ENCODE measurements at regions not wholly inside any gene's neighbourhood (a gene's known extent, or its start where the extent isn't known, plus 50 kb on each side); places are given as distances from the start of the nearest gene placed in this dataset.

- no peak for DNase-seq
These were observed 293.3 kb upstream of the RORA start for GRCh38 chr15:61522411-61522810.

GRCh38 chr15:61521953-61522352, 292.9 kb upstream of the RORA start:
- no peak for DNase-seq

DNA sequence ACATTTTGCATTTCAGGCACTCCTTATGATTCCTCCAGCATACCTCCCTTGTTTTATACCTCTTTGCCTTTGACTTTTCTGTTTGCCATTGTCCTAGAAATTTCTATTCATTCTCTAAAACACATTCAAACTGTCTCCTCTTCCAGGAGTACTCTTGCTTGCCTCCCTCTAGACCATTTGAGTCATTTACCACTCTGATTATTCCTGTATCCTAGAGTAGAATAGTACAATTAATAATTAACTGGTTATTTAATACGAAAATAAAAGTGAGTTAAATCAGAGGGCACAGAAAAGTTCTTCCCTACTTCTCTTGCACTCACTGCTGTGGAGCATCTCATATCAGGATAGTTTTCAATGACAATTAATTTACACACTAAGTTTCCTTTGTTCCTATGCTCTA, 290.2 kb upstream of the RORA start:
- DNase-seq, result no peak

- DNase-seq, result no peak
These were observed 289.3 kb upstream of the RORA start for GRCh38 chr15:61518191-61518950.

DNA sequence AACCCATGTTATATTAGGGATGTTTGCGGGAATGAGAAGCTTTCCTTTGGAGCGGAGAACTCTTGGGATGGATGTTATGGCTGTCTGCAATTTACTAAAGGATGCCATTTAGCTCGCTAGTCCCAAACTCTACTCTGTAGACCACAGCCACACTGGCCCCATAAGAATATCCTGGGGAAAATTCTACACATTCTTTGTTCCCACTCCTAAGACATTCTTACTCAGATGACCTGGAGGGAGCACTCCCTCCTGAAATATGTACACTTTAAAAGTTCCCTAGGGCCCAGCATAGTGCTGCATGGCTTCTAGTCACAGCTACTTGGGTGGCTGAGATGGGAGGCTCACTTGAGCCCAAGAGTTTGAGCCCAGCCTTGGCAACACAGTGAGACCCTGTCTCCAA, 288.7 kb upstream of the RORA start:
- DNase-seq, result no peak

DNA sequence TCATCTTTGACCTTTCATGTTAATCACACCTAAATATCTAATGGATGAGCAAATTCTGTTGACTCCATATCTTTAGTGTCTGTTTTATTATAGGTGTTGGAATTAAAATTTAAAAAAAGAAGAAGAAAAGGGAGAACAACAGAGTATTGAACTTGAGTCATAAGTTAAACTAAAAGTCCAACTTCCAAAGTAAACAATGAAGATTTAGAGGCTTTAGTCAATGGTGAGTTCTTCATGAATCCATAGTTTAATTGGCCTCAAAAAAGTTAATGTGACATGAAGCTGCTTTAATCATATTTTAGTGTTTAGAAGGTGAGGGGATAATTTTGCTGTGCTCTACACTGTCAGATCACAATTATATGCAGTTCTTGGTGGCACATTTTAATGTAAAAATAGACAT, 288.2 kb upstream of the RORA start:
- no peak for DNase-seq

- DNase-seq, result no peak
These were observed 282.7 kb upstream of the RORA start for GRCh38 chr15:61511756-61512155.

GRCh38 chr15:61511089-61511488, 282.0 kb upstream of the RORA start:
- DNase-seq, result no peak

- no peak for DNase-seq
These were observed 280.3 kb upstream of the RORA start for GRCh38 chr15:61509327-61509840.

DNA sequence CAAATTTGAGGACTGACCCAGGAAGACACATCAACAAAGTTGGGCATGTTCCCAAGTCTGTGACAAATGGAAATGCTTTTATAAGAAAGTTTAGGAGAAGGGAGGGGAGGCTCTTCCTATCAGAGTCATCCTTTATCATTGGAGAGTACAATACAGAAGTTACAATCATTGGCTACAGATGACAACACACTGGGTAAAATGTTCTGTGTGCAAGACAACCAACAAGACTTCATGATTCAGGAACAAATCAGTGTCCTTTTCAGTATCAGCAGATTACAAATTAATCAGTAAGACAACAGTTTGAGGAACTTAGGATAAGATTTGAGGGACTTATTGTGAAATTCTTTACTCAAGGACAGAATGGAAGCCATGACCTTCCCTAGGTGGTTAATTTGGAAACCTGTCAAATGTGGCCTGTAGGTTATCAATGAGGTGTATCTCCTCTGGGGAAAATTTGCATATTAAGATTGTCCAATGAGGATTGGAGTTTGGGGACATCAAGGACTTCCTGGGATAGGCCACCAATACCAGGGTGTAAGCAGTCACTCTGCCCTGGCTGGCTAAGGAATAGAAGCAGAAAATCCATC, 274.4 kb upstream of the RORA start:
- no peak for DNase-seq

GRCh38 chr15:61501815-61502389, 272.8 kb upstream of the RORA start:
- no peak for DNase-seq

- DNase-seq, result peak; percentile 56
These were observed 272.0 kb upstream of the RORA start for GRCh38 chr15:61500951-61501620.

DNA sequence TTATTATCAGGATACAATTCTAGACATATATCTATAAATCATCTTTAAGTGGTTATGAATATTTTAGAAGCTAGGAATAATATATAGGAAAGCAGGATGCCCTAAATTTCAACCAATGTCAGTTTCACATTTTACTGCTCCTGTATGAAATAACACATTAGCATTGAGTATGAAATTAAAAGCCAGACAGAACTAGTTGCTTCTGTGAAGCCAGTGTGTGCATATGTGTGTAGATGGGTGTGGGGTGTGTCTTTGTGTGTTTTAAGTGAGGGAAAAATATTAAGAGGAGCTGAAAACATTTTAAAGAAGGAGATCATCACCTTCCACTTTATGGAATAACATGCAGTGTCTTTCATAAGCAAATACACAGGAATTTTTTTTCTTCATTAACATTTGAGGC, 271.4 kb upstream of the RORA start:
- no peak for DNase-seq

- DNase-seq, result no peak
These were observed 270.3 kb upstream of the RORA start for GRCh38 chr15:61499376-61499775.

DNA sequence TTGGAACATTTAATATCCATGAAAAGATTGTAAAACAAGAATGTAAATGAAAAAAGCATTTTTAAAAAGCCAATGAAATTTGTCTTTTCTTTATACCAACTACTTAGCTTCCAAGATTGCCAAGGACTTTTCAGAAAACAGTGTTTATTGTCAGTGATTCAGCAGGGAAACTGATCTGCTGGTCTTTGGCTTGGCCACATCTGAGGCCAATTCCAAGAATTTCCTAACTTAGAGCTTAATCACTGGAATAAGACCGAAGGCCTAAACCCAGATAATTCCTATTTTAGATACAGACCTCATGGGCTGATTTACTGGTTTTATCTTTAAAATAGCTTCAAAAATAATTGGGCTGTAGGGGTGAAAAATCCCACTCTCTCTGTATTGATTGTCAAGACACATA, 260.5 kb upstream of the RORA start:
- DNase-seq, result no peak

GRCh38 chr15:61483599-61483998, 254.5 kb upstream of the RORA start:
- DNase-seq, result no peak

GRCh38 chr15:61481886-61482285, 252.8 kb upstream of the RORA start:
- DNase-seq, result no peak

- no peak for DNase-seq
These were observed 251.8 kb upstream of the RORA start for GRCh38 chr15:61480863-61481262.

DNA sequence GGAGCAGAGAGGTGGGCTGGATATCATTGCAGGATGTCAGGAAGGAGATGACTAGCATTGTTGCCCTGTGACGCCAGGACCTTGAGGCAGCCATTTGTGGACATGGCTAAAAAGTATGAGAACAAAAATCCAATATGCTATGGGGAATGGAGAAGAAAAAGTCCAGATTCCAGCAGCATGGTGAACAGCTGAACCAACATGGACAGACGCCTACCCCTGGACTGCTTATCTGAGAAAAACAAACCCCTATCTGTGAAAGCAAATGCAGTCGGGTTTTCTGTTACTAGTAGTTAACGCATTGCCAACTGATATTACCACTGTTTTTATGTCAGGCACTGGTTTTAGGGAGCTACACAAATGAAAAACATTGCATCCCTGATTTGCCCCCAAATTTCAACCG, 251.2 kb upstream of the RORA start:
- DNase-seq, result no peak

- no peak for DNase-seq
These were observed 250.5 kb upstream of the RORA start for GRCh38 chr15:61479613-61480012.

DNA sequence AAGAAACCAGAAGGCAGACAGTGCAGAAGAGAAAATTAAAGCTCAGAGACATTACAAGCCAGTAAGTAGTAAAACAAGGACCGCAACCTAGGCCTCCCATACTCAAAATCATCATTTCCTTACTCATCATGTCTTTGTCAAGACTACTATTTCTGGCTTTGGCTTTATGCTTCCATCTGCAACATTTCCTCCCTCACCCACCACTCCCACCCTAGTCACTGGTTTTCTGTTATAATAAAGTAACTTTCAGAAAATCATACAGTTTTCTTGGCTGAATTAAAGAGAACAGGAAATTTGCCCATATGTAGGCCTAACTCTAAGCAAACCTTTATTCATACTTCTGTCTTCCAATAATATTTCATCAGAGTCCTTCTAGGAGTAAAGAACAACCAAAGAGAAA, 247.6 kb upstream of the RORA start:
- DNase-seq, result no peak

DNA sequence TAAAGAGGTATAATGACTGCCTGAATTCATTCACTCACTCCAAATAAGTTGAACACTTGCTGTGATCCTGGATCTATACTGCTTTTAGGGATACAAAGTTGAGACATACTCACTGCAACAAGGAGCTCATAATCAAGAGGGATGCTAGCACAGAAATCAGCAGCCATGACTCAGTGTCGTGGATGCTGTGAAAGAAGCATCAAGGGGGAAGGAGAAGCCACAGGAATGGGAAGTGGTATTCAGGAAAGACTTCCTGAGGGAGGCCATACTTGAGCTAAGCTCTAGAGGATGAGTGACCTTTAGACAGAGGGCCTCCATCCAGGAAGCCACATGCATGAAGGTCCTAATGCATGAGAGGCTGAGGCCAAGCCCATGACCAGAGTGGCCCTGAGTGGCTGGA, 245.7 kb upstream of the RORA start:
- DNase-seq, result no peak

- no peak for DNase-seq
These were observed 238.7 kb upstream of the RORA start for GRCh38 chr15:61467823-61468222.

Measured in COR-L47 (cell line).